ENCODE measurements at regions not wholly inside any gene's neighbourhood (a gene's known extent, or its start where the extent isn't known, plus 50 kb on each side); places are given as distances from the start of the nearest gene placed in this dataset.

- TF ChIP-seq POLR2A (IDR thresholded peaks at IDR 0.05; ENCODE audit: low read length) (no peak), GATA1 (IDR thresholded peaks at IDR 0.05; ENCODE audit: low read depth, low read length) (no peak)
These were observed 302.7 kb downstream of the FGF9 start for GRCh38 chr13:21973437-21974125.
